Keratinocyte (primary cell): ENCODE measurements at regions not wholly inside any gene's neighbourhood (a gene's known extent, or its start where the extent isn't known, plus 50 kb on each side); places are given as distances from the start of the nearest gene placed in this dataset.

ENCODE experiments used
- CTCF ChIP-seq, 3 experiments: IDR thresholded peaks in 1 of 3; conservative IDR thresholded peaks in 1 of 3; optimal IDR thresholded peaks in 1 of 3; 2 replicates in 2 of 3; 3 replicates in 1 of 3; pipeline versions ENCODE3 to v1.5.1; 2011; ENCODE audit warnings: low read length in 3 of 3, mild to moderate bottlenecking in 3 of 3, moderate library complexity in 2 of 3, control low read depth in 1 of 3, inconsistent platforms in 1 of 3; ENCODE audit not compliant: insufficient read depth in 2 of 3; ENCODE audit errors: extremely low read depth in 1 of 3
- EZH2 ChIP-seq: IDR thresholded peaks from one replicate; pipeline ENCODE4 v1.6.1; 2012; ENCODE audit warnings: inconsistent platforms, mild to moderate bottlenecking, low read length, moderate library complexity

DNA sequence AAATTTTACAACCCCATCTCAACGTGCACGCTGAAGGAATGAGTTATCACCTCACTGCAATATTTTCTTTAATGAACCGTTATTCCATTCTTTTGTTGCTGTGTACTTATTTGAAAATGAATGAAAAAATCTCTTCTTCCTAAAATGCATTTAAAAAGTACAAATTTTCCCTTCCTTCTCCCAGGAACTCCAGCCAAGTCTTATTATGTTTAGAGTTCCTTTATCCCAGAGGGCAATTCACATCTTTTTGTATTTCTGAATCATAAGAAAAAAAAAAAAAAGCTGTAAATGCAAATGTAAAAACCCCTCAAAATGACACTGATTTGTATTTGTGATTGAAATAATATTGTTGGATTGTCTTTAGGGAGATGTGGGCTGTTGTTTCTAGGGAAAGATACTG, 2194.3 kb upstream of the CELF4 start:
- no peak for TF ChIP-seq EZH2
- TF ChIP-seq CTCF (optimal IDR thresholded peaks at IDR 0.05 in 1 of 3, IDR thresholded peaks at IDR 0.05 in 1 of 3, conservative IDR thresholded peaks at IDR 0.05 in 1 of 3; ENCODE audit: extremely low read depth in 1 of 3, insufficient read depth in 2 of 3, low read length in 3 of 3): no peak
